CD4-positive, alpha-beta memory T cell (primary cell): ENCODE measurements at regions not wholly inside any gene's neighbourhood (a gene's known extent, or its start where the extent isn't known, plus 50 kb on each side); places are given as distances from the start of the nearest gene placed in this dataset.
"Not testable (repeated sequence)": the region's sequence is repeated elsewhere in the genome, so short reads cannot be mapped to it uniquely, and the experiment has no call there.

ENCODE experiments used
- CTCF ChIA-PET: fragments of 350-600 bp; sonication (Branson Sonifier 250); formaldehyde crosslinking; loops from one replicate; lab custom pipeline; 2021; ENCODE audit warnings: inconsistent platforms; ENCODE audit not compliant: partially characterized antibody; lab: Charles Lee
- POLR2A ChIA-PET: fragments of 350-600 bp; sonication (Branson Sonifier 250); formaldehyde crosslinking; loops from one replicate; lab custom pipeline; 2021; ENCODE audit not compliant: partially characterized antibody; lab: Charles Lee
- DNase-seq, 5 donors: peaks; one replicate each; pipeline versions ENCODE4 v3.0.0 to v3.0.0-alpha.2; 2020 to 2022; ENCODE audit warnings: mixed read lengths in 1 of 5
- H3K27ac ChIP-seq: one replicate; pipeline ENCODE4 v1.7.0; 2013; ENCODE audit warnings: low read depth, low read length
- H3K27me3 ChIP-seq: 2 replicates; pipeline ENCODE4 v1.7.0; 2013; ENCODE audit warnings: mild to moderate bottlenecking, low read length, moderate library complexity; ENCODE audit not compliant: insufficient read depth
- H3K36me3 ChIP-seq: 2 replicates; pipeline ENCODE4 v1.7.0; 2013; ENCODE audit warnings: mild to moderate bottlenecking, low read length, moderate library complexity; ENCODE audit not compliant: insufficient read depth
- H3K4me1 ChIP-seq: 2 replicates; pipeline ENCODE4 v1.7.0; 2013; ENCODE audit warnings: mild to moderate bottlenecking, low read length, moderate library complexity; ENCODE audit not compliant: insufficient read depth
- H3K4me3 ChIP-seq, 2 donors: one replicate each; pipeline ENCODE4 v1.7.0; 2013; ENCODE audit warnings: low read length in 2 of 2, mild to moderate bottlenecking in 1 of 2
- H3K9me3 ChIP-seq, 2 donors: one replicate each; pipeline ENCODE4 v1.7.0; 2013; ENCODE audit warnings: low read length in 2 of 2, control low read depth in 1 of 2; ENCODE audit not compliant: control insufficient read depth in 1 of 2
- H3K27ac Mint-ChIP-seq, 7 donors: one replicate each; pipeline ENCODE4 v1.8.0; 2020 to 2021; ENCODE audit warnings: mixed read lengths in 7 of 7, mild to moderate bottlenecking in 6 of 7, inconsistent platforms in 3 of 7, moderate library complexity in 3 of 7
- H3K27me3 Mint-ChIP-seq, 2 donors: one replicate each; pipeline ENCODE4 v1.8.0; 2020 to 2021; ENCODE audit warnings: mixed read lengths in 2 of 2
- H3K36me3 Mint-ChIP-seq, 2 donors: one replicate each; pipeline ENCODE4 v1.8.0; 2020 to 2021; ENCODE audit warnings: mixed read lengths in 2 of 2, inconsistent platforms in 1 of 2, mild to moderate bottlenecking in 1 of 2
- H3K4me1 Mint-ChIP-seq, 4 donors: one replicate each; pipeline ENCODE4 v1.8.0; 2020 to 2021; ENCODE audit warnings: mixed read lengths in 4 of 4, mild to moderate bottlenecking in 1 of 4
- H3K4me3 Mint-ChIP-seq, 8 donors: one replicate each; pipeline ENCODE4 v1.8.0; 2020 to 2021; ENCODE audit warnings: mixed read lengths in 8 of 8, mild to moderate bottlenecking in 7 of 8, moderate library complexity in 6 of 8, inconsistent platforms in 3 of 8
- H3K9me3 Mint-ChIP-seq, 8 donors: one replicate each; pipeline ENCODE4 v1.8.0; 2020 to 2021; ENCODE audit warnings: mixed read lengths in 8 of 8, mild to moderate bottlenecking in 5 of 8, inconsistent platforms in 3 of 8, moderate library complexity in 1 of 8
- intact Hi-C: fragments of 100-400 bp; cut with micrococcal nuclease; formaldehyde crosslinking; loops from one replicate; pipeline ENCODE4 v1.15.1; 2023

DNA sequence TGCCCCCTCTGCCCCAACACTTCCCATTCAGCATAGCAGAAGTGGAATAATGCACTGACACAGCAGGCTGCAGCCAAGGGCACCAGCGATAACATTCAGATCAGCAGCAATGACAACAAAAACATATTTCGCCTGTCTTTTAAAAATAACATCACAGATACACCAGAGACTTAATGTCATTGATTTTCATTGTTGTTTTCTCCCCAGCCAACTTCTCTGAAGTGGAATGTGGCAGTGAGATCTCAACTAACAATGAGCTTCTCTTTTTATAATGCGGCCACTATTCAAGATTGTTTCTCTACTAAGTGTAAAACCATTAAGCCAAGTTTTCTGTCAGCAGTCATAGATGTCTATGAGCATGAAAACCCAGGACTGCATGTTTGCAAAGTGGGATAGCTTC is 158.2 kb upstream of the TMEM229A start:
- Histone ChIP-seq H3K27ac (no peak overlapping the region), H3K4me1 (no peaks in the 10 kb centered on the region), H3K9me3 (no peaks in the 10 kb centered on the region), H3K4me3 (no peak overlapping the region), H3K36me3 (no peaks in the 10 kb centered on the region), H3K27me3 (no peaks in the 10 kb centered on the region)
- no peaks in the 10 kb centered on the region for H3K27me3 Mint-ChIP-seq
- H3K4me1 Mint-ChIP-seq = no peaks in the 10 kb centered on the region
- no peak overlapping the region for H3K4me3 Mint-ChIP-seq
- H3K36me3 Mint-ChIP-seq = no peaks in the 10 kb centered on the region
- no peak for DNase-seq
- peaks cover 0 to 5% (median 2%) of the 10 kb centered on the region in 8 donors for H3K9me3 Mint-ChIP-seq
- intact Hi-C loops = no loop called here
- no peak overlapping the region for H3K27ac Mint-ChIP-seq
- ChIA-PET CTCF (no interaction called here), POLR2A (no interaction called here)

DNA sequence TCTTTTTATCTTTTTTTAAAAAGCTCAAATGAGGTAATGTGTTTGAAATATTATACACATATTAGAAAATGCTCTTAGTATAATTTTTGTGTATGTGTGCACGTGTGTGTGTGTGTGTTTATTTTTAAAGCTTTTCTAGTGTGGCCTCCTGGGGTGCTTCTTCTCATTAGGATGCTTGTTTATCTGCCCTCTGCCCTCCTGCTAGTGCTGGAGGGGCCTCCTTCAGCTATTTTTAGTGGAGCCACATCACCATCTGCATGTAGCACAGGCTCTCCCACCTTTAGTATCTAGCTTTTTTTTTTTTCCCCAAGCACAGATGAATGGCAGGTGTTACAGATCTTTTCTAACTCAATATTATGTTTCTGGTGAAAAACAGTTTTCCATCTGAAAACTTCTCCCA is 155.7 kb upstream of the TMEM229A start:
- peaks cover 0 to 7% (median 3%) of the 10 kb centered on the region in 8 donors for H3K9me3 Mint-ChIP-seq
- no peaks in the 10 kb centered on the region for H3K36me3 Mint-ChIP-seq
- H3K9me3 ChIP-seq = no peaks in the 10 kb centered on the region
- DNase-seq = no peak
- H3K27ac ChIP-seq = no peak overlapping the region
- no peak overlapping the region for H3K4me3 ChIP-seq
- intact Hi-C loops = no loop called here
- no peaks in the 10 kb centered on the region for H3K4me1 ChIP-seq
- no peak overlapping the region for H3K27ac Mint-ChIP-seq
- POLR2A ChIA-PET = no interaction called here
- H3K36me3 ChIP-seq = no peaks in the 10 kb centered on the region
- no peaks in the 10 kb centered on the region for H3K27me3 Mint-ChIP-seq
- H3K4me1 Mint-ChIP-seq = no peaks in the 10 kb centered on the region
- CTCF ChIA-PET = no interaction called here
- no peaks in the 10 kb centered on the region for H3K27me3 ChIP-seq
- H3K4me3 Mint-ChIP-seq = no peak overlapping the region

DNA sequence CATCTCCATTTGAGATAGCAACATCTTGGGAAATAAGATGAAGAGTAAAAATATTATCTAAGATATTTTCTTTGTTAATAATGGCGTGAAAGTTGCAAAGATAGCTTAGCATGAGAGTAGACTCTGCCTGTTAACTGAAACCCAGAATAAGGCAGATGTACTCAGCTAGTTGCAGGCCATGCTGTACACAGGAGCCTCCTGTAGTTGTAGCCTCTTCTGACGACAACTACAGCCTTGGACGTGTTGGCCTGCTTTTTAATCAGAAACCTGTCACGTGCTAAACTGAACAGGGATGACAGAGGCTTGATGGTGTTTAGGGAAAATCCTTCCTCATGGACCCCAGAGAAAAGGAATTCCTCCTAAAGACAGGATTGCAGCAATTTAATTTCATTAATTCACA is 155.1 kb upstream of the TMEM229A start:
- H3K27ac ChIP-seq = no peak overlapping the region
- no peaks in the 10 kb centered on the region for H3K36me3 ChIP-seq
- no peak for DNase-seq
- Mint-ChIP-seq H3K4me1 (no peaks in the 10 kb centered on the region), H3K4me3 (no peak overlapping the region), H3K36me3 (no peaks in the 10 kb centered on the region), H3K27ac (no peak overlapping the region), H3K9me3 (peaks cover 0 to 7% (median 3%) of the 10 kb centered on the region in 8 donors), H3K27me3 (no peaks in the 10 kb centered on the region)
- ChIA-PET CTCF (no interaction called here), POLR2A (no interaction called here)
- intact Hi-C loops = no loop called here
- H3K9me3 ChIP-seq = no peaks in the 10 kb centered on the region
- H3K27me3 ChIP-seq = no peaks in the 10 kb centered on the region
- H3K4me1 ChIP-seq = no peaks in the 10 kb centered on the region
- H3K4me3 ChIP-seq = no peak overlapping the region

DNA sequence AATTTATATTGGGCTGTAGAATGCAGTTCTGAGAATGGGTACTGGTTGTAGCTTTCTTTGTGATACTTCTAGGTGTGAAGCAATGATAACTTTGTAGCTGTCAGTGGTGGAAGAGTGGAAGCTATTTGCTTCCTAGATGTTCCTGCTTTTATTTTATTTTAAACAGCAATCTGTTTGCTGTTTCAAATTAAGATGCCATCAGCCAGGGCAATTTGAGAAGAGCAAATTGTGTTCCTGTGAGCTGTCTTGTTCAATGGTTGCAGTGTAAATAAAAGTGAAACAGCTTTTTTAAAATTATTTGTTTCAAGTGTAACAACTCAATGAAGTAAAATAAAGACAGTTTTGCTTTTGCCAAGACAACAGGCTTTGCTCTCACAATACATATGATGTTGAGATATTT is 150.8 kb upstream of the TMEM229A start:
- Histone ChIP-seq H3K27ac (no peak overlapping the region), H3K27me3 (no peaks in the 10 kb centered on the region), H3K36me3 (no peaks in the 10 kb centered on the region), H3K4me3 (no peak overlapping the region), H3K9me3 (peaks cover 0 to 5% of the 10 kb centered on the region in 2 donors), H3K4me1 (no peaks in the 10 kb centered on the region)
- intact Hi-C loops = no loop called here
- CTCF ChIA-PET = no interaction called here
- DNase-seq = no peak
- peaks cover 0 to 10% (median 4%) of the 10 kb centered on the region in 8 donors for H3K9me3 Mint-ChIP-seq
- no peaks in the 10 kb centered on the region for H3K4me1 Mint-ChIP-seq
- POLR2A ChIA-PET = no interaction called here
- no peak overlapping the region for H3K27ac Mint-ChIP-seq
- H3K4me3 Mint-ChIP-seq = no peak overlapping the region
- H3K27me3 Mint-ChIP-seq = no peaks in the 10 kb centered on the region
- H3K36me3 Mint-ChIP-seq = no peaks in the 10 kb centered on the region

- intact Hi-C loops = no loop called here
Measured at GRCh38 chr7:124179641-124180040, 146.8 kb upstream of the TMEM229A start.

GRCh38 chr7:124177891-124178290 is 145.0 kb upstream of the TMEM229A start:
- POLR2A ChIA-PET = no interaction called here
- Mint-ChIP-seq H3K4me1 (no peaks in the 10 kb centered on the region), H3K9me3 (peaks cover 0 to 17% (median 9%) of the 10 kb centered on the region in 8 donors), H3K27me3 (no peaks in the 10 kb centered on the region), H3K27ac (no peak overlapping the region), H3K4me3 (no peak overlapping the region), H3K36me3 (no peaks in the 10 kb centered on the region)
- CTCF ChIA-PET = no interaction called here
- no peak overlapping the region for H3K27ac ChIP-seq
- no peaks in the 10 kb centered on the region for H3K27me3 ChIP-seq
- no peaks in the 10 kb centered on the region for H3K4me1 ChIP-seq
- H3K4me3 ChIP-seq = no peak overlapping the region
- H3K9me3 ChIP-seq = peaks cover 0 to 5% of the 10 kb centered on the region in 2 donors
- no peaks in the 10 kb centered on the region for H3K36me3 ChIP-seq
- intact Hi-C loops = no loop called here
- no peak for DNase-seq

More at GRCh38 chr7:124179641-124180040, 146.8 kb upstream of the TMEM229A start:
- CTCF ChIA-PET = no interaction called here
- DNase-seq = no peak
- Histone ChIP-seq H3K4me1 (no peaks in the 10 kb centered on the region), H3K27ac (no peak overlapping the region), H3K27me3 (no peaks in the 10 kb centered on the region), H3K36me3 (no peaks in the 10 kb centered on the region), H3K9me3 (peaks cover 0 to 5% of the 10 kb centered on the region in 2 donors), H3K4me3 (no peak overlapping the region)
- peaks cover 0 to 12% (median 3%) of the 10 kb centered on the region in 8 donors for H3K9me3 Mint-ChIP-seq
- H3K4me1 Mint-ChIP-seq = no peaks in the 10 kb centered on the region
- POLR2A ChIA-PET = no interaction called here
- H3K27ac Mint-ChIP-seq = no peak overlapping the region
- no peaks in the 10 kb centered on the region for H3K36me3 Mint-ChIP-seq
- H3K27me3 Mint-ChIP-seq = no peaks in the 10 kb centered on the region
- no peak overlapping the region for H3K4me3 Mint-ChIP-seq

DNA sequence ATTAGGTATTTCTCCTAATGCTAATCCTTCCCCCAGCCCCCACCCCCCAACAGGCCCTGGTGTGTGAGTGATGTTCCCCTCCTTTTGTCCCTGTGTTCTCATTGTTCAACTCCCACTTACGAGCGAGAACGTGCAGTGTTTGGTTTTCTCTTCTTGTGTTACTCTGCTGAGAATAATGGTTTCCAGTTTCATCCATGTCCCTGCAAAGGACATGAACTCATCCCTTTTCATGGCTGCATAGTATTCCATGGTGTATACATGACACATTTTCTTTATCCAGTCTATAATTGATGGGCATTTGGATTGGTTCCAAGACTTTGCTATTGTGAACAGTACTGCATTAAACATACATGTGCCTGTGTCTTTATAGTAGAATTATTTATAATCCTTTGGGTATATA is 138.9 kb upstream of the TMEM229A start:
- DNase-seq, CTCF ChIA-PET, H3K4me1 ChIP-seq, intact Hi-C loops, POLR2A ChIA-PET, H3K27ac Mint-ChIP-seq, H3K9me3 ChIP-seq, H3K36me3 ChIP-seq, H3K4me3 Mint-ChIP-seq, H3K27me3 ChIP-seq, H3K4me1 Mint-ChIP-seq, H3K27ac ChIP-seq, H3K36me3 Mint-ChIP-seq, H3K4me3 ChIP-seq, H3K27me3 Mint-ChIP-seq: not testable (repeated sequence)
- peaks cover 0 to 26% (median 11%) of the 10 kb centered on the region in 8 donors for H3K9me3 Mint-ChIP-seq

DNA sequence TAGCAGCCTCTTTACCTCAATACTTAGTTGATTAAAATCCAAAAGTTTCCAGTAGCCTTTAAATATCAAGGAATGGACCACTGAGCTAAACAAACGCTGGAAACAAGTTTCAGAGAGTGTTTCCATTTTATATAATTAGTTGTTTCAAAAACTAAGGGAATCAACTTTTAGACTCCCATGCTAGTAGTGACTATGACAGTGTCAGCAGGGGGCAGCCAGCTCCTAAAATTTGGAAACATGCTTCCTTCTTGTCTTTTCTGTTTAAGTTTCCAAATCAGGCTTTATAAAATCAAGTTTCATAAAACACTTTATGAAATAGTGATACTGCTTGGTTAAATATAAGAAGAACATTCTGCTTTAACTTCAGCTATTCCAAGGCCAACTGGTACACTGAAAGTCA is 138.2 kb upstream of the TMEM229A start:
- H3K27ac Mint-ChIP-seq = no peak overlapping the region
- no peaks in the 10 kb centered on the region for H3K36me3 Mint-ChIP-seq
- Histone ChIP-seq H3K27me3 (no peaks in the 10 kb centered on the region), H3K4me1 (no peaks in the 10 kb centered on the region), H3K4me3 (no peak overlapping the region), H3K9me3 (no peaks in the 10 kb centered on the region), H3K36me3 (no peaks in the 10 kb centered on the region), H3K27ac (no peak overlapping the region)
- POLR2A ChIA-PET = no interaction called here
- peaks cover 0 to 22% (median 11%) of the 10 kb centered on the region in 8 donors for H3K9me3 Mint-ChIP-seq
- CTCF ChIA-PET = no interaction called here
- H3K27me3 Mint-ChIP-seq = no peaks in the 10 kb centered on the region
- H3K4me3 Mint-ChIP-seq = no peak overlapping the region
- intact Hi-C loops = no loop called here
- DNase-seq = no peak
- H3K4me1 Mint-ChIP-seq = no peaks in the 10 kb centered on the region
